ENCODE measurements at regions not wholly inside any gene's neighbourhood (a gene's known extent, or its start where the extent isn't known, plus 50 kb on each side); places are given as distances from the start of the nearest gene placed in this dataset.

DNA sequence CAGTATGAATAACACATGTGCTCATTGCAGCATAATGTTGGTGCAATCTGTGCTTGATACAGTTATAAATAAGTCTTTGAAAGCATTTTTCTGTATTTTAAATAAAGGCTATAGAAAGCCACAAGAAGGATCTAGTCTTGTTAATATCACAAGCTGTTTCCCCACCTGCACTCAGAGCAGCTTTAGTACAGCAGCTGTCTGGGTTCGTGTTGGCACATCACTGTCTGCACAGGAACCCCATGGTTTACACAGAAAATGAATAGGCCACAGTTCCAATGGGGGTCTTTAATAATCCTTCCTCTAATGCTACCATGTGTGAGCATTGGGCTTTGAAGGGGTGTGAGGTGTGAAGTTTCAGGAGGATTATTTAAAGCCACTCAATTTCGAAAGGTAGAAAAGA lies 2269.7 kb downstream of the MAT2B start:
- Histone ChIP-seq H3F3A (ENCODE audit: insufficient read depth) (no peaks in the 10 kb centered on the region), H3K27ac (no peak overlapping the region)
- 6 to 14% methylated on average over 2 of the region's 2 CpGs for WGBS, 2 experiments (ENCODE audit: low coverage in 1 of 2, low lambda C conversion rate in 2 of 2, missing lambda C conversion rate in 2 of 2)

DNA sequence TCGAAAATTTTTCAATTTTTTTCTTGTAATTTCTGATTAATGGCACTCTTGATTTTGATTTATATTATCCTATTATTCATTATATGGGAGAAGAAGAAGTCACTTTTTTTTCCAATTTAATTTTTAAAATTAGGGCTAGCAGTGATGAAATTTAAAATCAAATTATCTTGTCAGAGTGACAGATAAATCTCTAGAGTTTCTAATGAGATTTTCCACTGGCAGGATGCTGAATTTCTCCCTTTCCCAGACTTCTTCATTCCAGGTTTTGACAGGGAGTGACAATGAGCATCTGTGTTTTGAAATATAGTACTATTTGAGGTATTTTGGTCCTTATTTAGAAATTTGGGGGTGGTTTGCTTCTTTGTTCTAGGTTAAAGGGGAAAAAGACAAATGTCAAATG lies 2274.1 kb downstream of the MAT2B start:
- Histone ChIP-seq H3K4me2 (ENCODE audit: unreplicated experiment) (no peak overlapping the region), H3K36me3 (ENCODE audit: low read depth) (no peaks in the 10 kb centered on the region), H3F3A (ENCODE audit: insufficient read depth) (no peaks in the 10 kb centered on the region), H3K9ac (no peak overlapping the region), H3K9me3 (ENCODE audit: low read depth) (peaks cover 7% of the 10 kb centered on the region), H4K20me1 (ENCODE audit: insufficient read depth) (no peaks in the 10 kb centered on the region), H3K79me2 (ENCODE audit: insufficient read depth) (no peaks in the 10 kb centered on the region), H3K4me3 (no peak overlapping the region), H2AFZ (no peak overlapping the region), H3K27ac (no peak overlapping the region), H3K9me2 (ENCODE audit: insufficient read depth) (no peaks in the 10 kb centered on the region), H3K4me1 (ENCODE audit: insufficient read depth) (no peaks in the 10 kb centered on the region), H3K27me3 (replicated peaks; ENCODE audit: insufficient read depth) (no peaks in the 10 kb centered on the region)
- DNase-seq = no peak
- TF ChIP-seq EZH2phosphoT487 (IDR thresholded peaks at IDR 0.05; ENCODE audit: insufficient read depth, low read depth) (no peak), EZH2 (IDR thresholded peaks at IDR 0.05; ENCODE audit: insufficient read depth, poor library complexity, severe bottlenecking) (no peak)
- 0 to 8% methylated on average over 1 of the region's 1 CpG for WGBS, 2 experiments (ENCODE audit: low coverage in 1 of 2, low lambda C conversion rate in 2 of 2, missing lambda C conversion rate in 2 of 2)
- in situ Hi-C loops (cut with MboI) = no loop called here

More for the DNA sequence above, 2269.7 kb downstream of the MAT2B start:
- Histone ChIP-seq H3K4me2 (ENCODE audit: unreplicated experiment) (no peak overlapping the region), H2AFZ (no peak overlapping the region), H3K9ac (no peak overlapping the region), H3K27me3 (replicated peaks; ENCODE audit: insufficient read depth) (no peaks in the 10 kb centered on the region), H4K20me1 (ENCODE audit: insufficient read depth) (no peaks in the 10 kb centered on the region), H3K9me2 (ENCODE audit: insufficient read depth) (no peaks in the 10 kb centered on the region), H3K79me2 (ENCODE audit: insufficient read depth) (no peaks in the 10 kb centered on the region), H3K9me3 (ENCODE audit: low read depth) (peaks cover 7% of the 10 kb centered on the region), H3K4me3 (no peak overlapping the region), H3K4me1 (ENCODE audit: insufficient read depth) (no peaks in the 10 kb centered on the region), H3K36me3 (ENCODE audit: low read depth) (no peaks in the 10 kb centered on the region)
- no peak for DNase-seq
- in situ Hi-C loops (cut with MboI) = no loop called here
- TF ChIP-seq EZH2 (IDR thresholded peaks at IDR 0.05; ENCODE audit: insufficient read depth, poor library complexity, severe bottlenecking) (no peak), EZH2phosphoT487 (IDR thresholded peaks at IDR 0.05; ENCODE audit: insufficient read depth, low read depth) (no peak)

DNA sequence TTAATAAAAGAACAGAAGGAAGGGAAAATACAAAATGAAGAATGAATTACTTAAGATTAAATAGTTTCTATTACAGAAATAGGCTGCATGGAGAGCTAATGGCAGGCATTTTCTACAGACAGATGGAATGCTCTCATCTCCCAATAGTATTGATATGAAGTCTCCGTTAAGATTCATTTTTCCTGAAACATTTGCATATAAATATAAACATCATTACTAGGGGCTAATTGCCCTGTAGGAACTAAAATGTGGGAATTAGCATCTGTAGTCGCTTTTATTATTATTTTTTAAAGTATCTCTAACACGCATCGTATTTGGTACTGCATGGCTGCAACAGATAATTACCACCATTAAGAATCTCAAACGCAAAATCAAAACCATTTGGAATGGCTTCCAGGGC lies 2275.5 kb downstream of the MAT2B start:
- no peaks in the 10 kb centered on the region for H3K36me3 ChIP-seq (ENCODE audit: low read depth)
- in situ Hi-C loops (cut with MboI) = no loop called here
- no peak overlapping the region for H3K4me3 ChIP-seq

DNA sequence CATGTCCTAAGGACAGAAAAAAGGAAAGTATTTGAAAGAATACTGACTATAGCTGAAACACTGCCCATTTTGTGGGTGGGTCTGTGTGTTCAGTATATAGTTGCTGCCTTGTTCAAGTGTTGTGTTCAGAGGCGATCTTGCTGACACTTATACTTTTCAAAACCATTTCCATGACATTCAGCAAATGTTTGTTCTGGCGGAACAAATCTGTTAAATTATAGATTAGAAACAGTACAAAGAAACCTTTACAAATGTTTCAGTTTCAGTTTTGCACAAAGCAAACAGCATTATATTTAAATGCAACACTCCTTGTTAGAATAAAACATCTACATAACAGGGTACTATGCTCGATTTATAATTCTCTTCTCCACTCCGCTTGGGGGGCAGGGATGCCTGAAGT lies 2276.3 kb downstream of the MAT2B start:
- no peak for DNase-seq
- no peaks in the 10 kb centered on the region for H3K9me2 ChIP-seq (ENCODE audit: insufficient read depth)
- H3K27ac ChIP-seq = no peak overlapping the region
- H3K4me2 ChIP-seq (ENCODE audit: unreplicated experiment) = no peak overlapping the region
- H3K9ac ChIP-seq = no peak overlapping the region
- TF ChIP-seq EZH2phosphoT487 (IDR thresholded peaks at IDR 0.05; ENCODE audit: insufficient read depth, low read depth) (no peak), EZH2 (IDR thresholded peaks at IDR 0.05; ENCODE audit: insufficient read depth, poor library complexity, severe bottlenecking) (no peak)
- H3K4me1 ChIP-seq (ENCODE audit: insufficient read depth) = no peaks in the 10 kb centered on the region
- H3K27me3 ChIP-seq (replicated peaks; ENCODE audit: insufficient read depth) = no peaks in the 10 kb centered on the region
- in situ Hi-C loops (cut with MboI) = no loop called here
- no peaks in the 10 kb centered on the region for H4K20me1 ChIP-seq (ENCODE audit: insufficient read depth)
- H3K9me3 ChIP-seq (ENCODE audit: low read depth) = peaks cover 7% of the 10 kb centered on the region
- H3F3A ChIP-seq (ENCODE audit: insufficient read depth) = no peaks in the 10 kb centered on the region
- 22 to 29% methylated on average over 4 of the region's 4 CpGs for WGBS, 2 experiments (ENCODE audit: low coverage in 1 of 2, low lambda C conversion rate in 2 of 2, missing lambda C conversion rate in 2 of 2)
- no peaks in the 10 kb centered on the region for H3K36me3 ChIP-seq (ENCODE audit: low read depth)
- no peaks in the 10 kb centered on the region for H3K79me2 ChIP-seq (ENCODE audit: insufficient read depth)
- no peak overlapping the region for H3K4me3 ChIP-seq
- no peak overlapping the region for H2AFZ ChIP-seq

More for the DNA sequence above, 2275.5 kb downstream of the MAT2B start:
- no peaks in the 10 kb centered on the region for H3F3A ChIP-seq (ENCODE audit: insufficient read depth)
- no peak overlapping the region for H2AFZ ChIP-seq
- H3K9me3 ChIP-seq (ENCODE audit: low read depth) = peaks cover 7% of the 10 kb centered on the region
- no peak overlapping the region for H3K4me2 ChIP-seq (ENCODE audit: unreplicated experiment)
- no peaks in the 10 kb centered on the region for H3K4me1 ChIP-seq (ENCODE audit: insufficient read depth)
- H3K9me2 ChIP-seq (ENCODE audit: insufficient read depth) = no peaks in the 10 kb centered on the region
- no peak overlapping the region for H3K9ac ChIP-seq
- TF ChIP-seq EZH2 (IDR thresholded peaks at IDR 0.05; ENCODE audit: insufficient read depth, poor library complexity, severe bottlenecking) (no peak), EZH2phosphoT487 (IDR thresholded peaks at IDR 0.05; ENCODE audit: insufficient read depth, low read depth) (no peak)
- no peaks in the 10 kb centered on the region for H3K79me2 ChIP-seq (ENCODE audit: insufficient read depth)
- WGBS, 2 experiments (ENCODE audit: low coverage in 1 of 2, low lambda C conversion rate in 2 of 2, missing lambda C conversion rate in 2 of 2) = 39 to 41% methylated on average over 5 of the region's 5 CpGs
- no peak for DNase-seq
- H3K27ac ChIP-seq = no peak overlapping the region
- H3K27me3 ChIP-seq (replicated peaks; ENCODE audit: insufficient read depth) = no peaks in the 10 kb centered on the region
- H4K20me1 ChIP-seq (ENCODE audit: insufficient read depth) = no peaks in the 10 kb centered on the region

DNA sequence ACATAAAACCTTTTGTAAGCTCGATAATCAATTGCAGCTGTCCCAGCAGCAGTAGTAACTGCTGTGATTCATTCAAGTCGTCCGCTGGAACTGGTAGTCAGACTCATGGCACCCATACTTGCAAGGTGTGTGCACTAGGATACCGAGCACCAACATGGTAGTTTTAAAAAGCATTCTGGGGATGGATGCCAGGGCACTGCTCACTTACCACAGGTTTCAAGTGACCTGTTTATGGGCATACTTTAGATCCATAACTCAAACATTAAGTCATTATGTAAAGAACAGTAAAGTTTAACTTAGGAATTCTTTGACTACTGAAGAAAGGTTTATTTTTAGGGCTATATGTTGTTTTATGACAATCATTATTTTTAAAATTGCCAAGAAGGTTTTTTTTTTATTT lies 2277.6 kb downstream of the MAT2B start:
- WGBS, 2 experiments (ENCODE audit: low coverage in 1 of 2, low lambda C conversion rate in 2 of 2, missing lambda C conversion rate in 2 of 2) = 16 to 20% methylated on average over 4 of the region's 4 CpGs
- Histone ChIP-seq H3K4me2 (ENCODE audit: unreplicated experiment) (no peak overlapping the region), H3K36me3 (ENCODE audit: low read depth) (no peaks in the 10 kb centered on the region), H3K79me2 (ENCODE audit: insufficient read depth) (no peaks in the 10 kb centered on the region), H3K9me2 (ENCODE audit: insufficient read depth) (no peaks in the 10 kb centered on the region), H2AFZ (no peak overlapping the region), H3K27ac (no peak overlapping the region), H3F3A (ENCODE audit: insufficient read depth) (no peaks in the 10 kb centered on the region), H3K4me1 (ENCODE audit: insufficient read depth) (no peaks in the 10 kb centered on the region), H3K27me3 (replicated peaks; ENCODE audit: insufficient read depth) (no peaks in the 10 kb centered on the region), H3K4me3 (no peak overlapping the region), H3K9ac (no peak overlapping the region), H3K9me3 (ENCODE audit: low read depth) (peaks cover 7% of the 10 kb centered on the region), H4K20me1 (ENCODE audit: insufficient read depth) (no peaks in the 10 kb centered on the region)
- in situ Hi-C loops (cut with MboI) = no loop called here
- TF ChIP-seq EZH2phosphoT487 (IDR thresholded peaks at IDR 0.05; ENCODE audit: insufficient read depth, low read depth) (no peak), EZH2 (IDR thresholded peaks at IDR 0.05; ENCODE audit: insufficient read depth, poor library complexity, severe bottlenecking) (no peak)
- no peak for DNase-seq
